CD4-positive, alpha-beta T cell treated with Interleukin-2 at 100 ng/mL for 4 hours (primary cell): ENCODE measurements at regions not wholly inside any gene's neighbourhood (a gene's known extent, or its start where the extent isn't known, plus 50 kb on each side); places are given as distances from the start of the nearest gene placed in this dataset.

Experiments used
- DNase-seq: peaks from one replicate; pipeline ENCODE4 v3.0.0-alpha.2; 2020; ENCODE audit warnings: low spot score

- no peak for DNase-seq
These were observed 79.1 kb downstream of the TRIB2 start for GRCh38 chr2:12795851-12796250.

GRCh38 chr2:12796657-12797056, 79.9 kb downstream of the TRIB2 start:
- no peak for DNase-seq

GRCh38 chr2:12797815-12798214, 81.1 kb downstream of the TRIB2 start:
- DNase-seq, result no peak

- no peak for DNase-seq
These were observed 86.9 kb downstream of the TRIB2 start for GRCh38 chr2:12803607-12804006.

- DNase-seq, result no peak
These were observed 87.5 kb downstream of the TRIB2 start for GRCh38 chr2:12804091-12804856.

GRCh38 chr2:12805033-12805432, 88.3 kb downstream of the TRIB2 start:
- no peak for DNase-seq

GRCh38 chr2:12806549-12807242, 90.0 kb downstream of the TRIB2 start:
- DNase-seq, result no peak

- no peak for DNase-seq
These were observed 91.4 kb downstream of the TRIB2 start for GRCh38 chr2:12807907-12808810.

- no peak for DNase-seq
These were observed 92.8 kb downstream of the TRIB2 start for GRCh38 chr2:12809526-12809925.

- DNase-seq, result no peak
These were observed 95.2 kb downstream of the TRIB2 start for GRCh38 chr2:12811916-12812315.

GRCh38 chr2:12813166-12813565, 96.4 kb downstream of the TRIB2 start:
- no peak for DNase-seq

GRCh38 chr2:12816379-12817306, 99.9 kb downstream of the TRIB2 start:
- peak; percentile 3 for DNase-seq

- DNase-seq, result no peak
These were observed 101.1 kb downstream of the TRIB2 start for GRCh38 chr2:12817870-12818269.

- no peak for DNase-seq
These were observed 101.8 kb downstream of the TRIB2 start for GRCh38 chr2:12818416-12819102.

GRCh38 chr2:12819103-12819475, 102.4 kb downstream of the TRIB2 start:
- DNase-seq, result no peak

GRCh38 chr2:12819721-12820120, 103.0 kb downstream of the TRIB2 start:
- DNase-seq, result no peak

GRCh38 chr2:12821656-12822055, 104.9 kb downstream of the TRIB2 start:
- DNase-seq, result no peak

GRCh38 chr2:12824351-12824777, 107.6 kb downstream of the TRIB2 start:
- no peak for DNase-seq

GRCh38 chr2:12824778-12825379, 108.1 kb downstream of the TRIB2 start:
- no peak for DNase-seq

- no peak for DNase-seq
These were observed 110.0 kb downstream of the TRIB2 start for GRCh38 chr2:12826781-12827180.
